Neural crest cell (in vitro differentiated cells): ENCODE measurements at regions not wholly inside any gene's neighbourhood (a gene's known extent, or its start where the extent isn't known, plus 50 kb on each side); places are given as distances from the start of the nearest gene placed in this dataset.

Experiments used
- DNase-seq: peaks from one replicate; pipeline ENCODE4 v3.0.0; 2021; ENCODE audit warnings: low read depth, mixed read lengths, low spot score
- H3K27ac Mint-ChIP-seq: one replicate; pipeline ENCODE4 v1.8.0; 2021; ENCODE audit warnings: mild to moderate bottlenecking, mixed read lengths; ENCODE audit not compliant: unreplicated experiment
- H3K27me3 Mint-ChIP-seq: 2 replicates; pipeline ENCODE4 v1.8.0; 2021; ENCODE audit warnings: low read depth, mild to moderate bottlenecking, mixed read lengths
- H3K36me3 Mint-ChIP-seq: 2 replicates; pipeline ENCODE4 v1.8.0; 2021; ENCODE audit warnings: low read depth, mild to moderate bottlenecking, mixed read lengths
- H3K4me1 Mint-ChIP-seq: 2 replicates; pipeline ENCODE4 v1.8.0; 2021; ENCODE audit warnings: mixed read lengths
- H3K4me3 Mint-ChIP-seq: one replicate; pipeline ENCODE4 v1.8.0; 2021; ENCODE audit warnings: mild to moderate bottlenecking, mixed read lengths
- H3K9me3 Mint-ChIP-seq: 2 replicates; pipeline ENCODE4 v1.8.0; 2021; ENCODE audit warnings: mixed read lengths
- CTCF ChIP-seq: fragments of 200-600 bp; sonication (generic); conservative IDR thresholded peaks from 2 replicates; pipeline ENCODE4 v1.5.0; 2021; ENCODE audit warnings: antibody characterized with exemption, mild to moderate bottlenecking

GRCh38 chr1:38113159-38113666, 66.6 kb upstream of the POU3F1 start:
- H3K27ac Mint-ChIP-seq: no peak overlapping the region
- H3K36me3 Mint-ChIP-seq: peaks cover 6% of the 10 kb centered on the region
- no peaks in the 10 kb centered on the region for H3K27me3 Mint-ChIP-seq
- no peak for TF ChIP-seq CTCF
- peaks cover 7% of the 10 kb centered on the region for H3K9me3 Mint-ChIP-seq
- DNase-seq: no peak
- H3K4me3 Mint-ChIP-seq: no peak overlapping the region
- peaks cover 22% of the 10 kb centered on the region for H3K4me1 Mint-ChIP-seq

GRCh38 chr1:38111589-38111988, 65.0 kb upstream of the POU3F1 start:
- DNase-seq: no peak
- no peak for TF ChIP-seq CTCF
- H3K27me3 Mint-ChIP-seq: no peaks in the 10 kb centered on the region
- peaks cover 7% of the 10 kb centered on the region for H3K9me3 Mint-ChIP-seq
- H3K4me3 Mint-ChIP-seq: no peak overlapping the region
- H3K4me1 Mint-ChIP-seq: peaks cover 22% of the 10 kb centered on the region
- peaks cover 6% of the 10 kb centered on the region for H3K36me3 Mint-ChIP-seq
- no peak overlapping the region for H3K27ac Mint-ChIP-seq

- H3K4me1 Mint-ChIP-seq: peaks cover 12% of the 10 kb centered on the region
- no peak overlapping the region for H3K4me3 Mint-ChIP-seq
- H3K36me3 Mint-ChIP-seq: peaks cover 6% of the 10 kb centered on the region
- no peaks in the 10 kb centered on the region for H3K27me3 Mint-ChIP-seq
- no peak overlapping the region for H3K27ac Mint-ChIP-seq
- peaks cover 1% of the 10 kb centered on the region for H3K9me3 Mint-ChIP-seq
- DNase-seq: no peak
- no peak for TF ChIP-seq CTCF
These were observed 58.7 kb upstream of the POU3F1 start for GRCh38 chr1:38105267-38105666.

- no peak overlapping the region for H3K27ac Mint-ChIP-seq
- H3K36me3 Mint-ChIP-seq: peaks cover 5% of the 10 kb centered on the region
- no peaks in the 10 kb centered on the region for H3K27me3 Mint-ChIP-seq
- H3K4me3 Mint-ChIP-seq: no peak overlapping the region
- no peak for DNase-seq
- no peaks in the 10 kb centered on the region for H3K9me3 Mint-ChIP-seq
- TF ChIP-seq CTCF: no peak
- peaks cover 20% of the 10 kb centered on the region for H3K4me1 Mint-ChIP-seq
These were observed 56.0 kb upstream of the POU3F1 start for GRCh38 chr1:38102636-38103035.

- peaks cover 5% of the 10 kb centered on the region for H3K36me3 Mint-ChIP-seq
- no peaks in the 10 kb centered on the region for H3K27me3 Mint-ChIP-seq
- no peak overlapping the region for H3K4me3 Mint-ChIP-seq
- no peak overlapping the region for H3K27ac Mint-ChIP-seq
- no peak for TF ChIP-seq CTCF
- no peak for DNase-seq
- H3K4me1 Mint-ChIP-seq: peaks cover 27% of the 10 kb centered on the region
- no peaks in the 10 kb centered on the region for H3K9me3 Mint-ChIP-seq
These were observed 54.6 kb upstream of the POU3F1 start for GRCh38 chr1:38101037-38101785.
